Bronchial epithelial cell (primary cell): ENCODE measurements at regions not wholly inside any gene's neighbourhood (a gene's known extent, or its start where the extent isn't known, plus 50 kb on each side); places are given as distances from the start of the nearest gene placed in this dataset.
"Not testable (repeated sequence)": the region's sequence is repeated elsewhere in the genome, so short reads cannot be mapped to it uniquely, and the experiment has no call there.

Experiments
- DNase-seq: peaks from one replicate; pipeline ENCODE4 v3.0.0-alpha.2; 2010; ENCODE audit warnings: low read depth
- FAIRE-seq: peaks from 2 replicates; lab custom pipeline; 2011; peaks lifted over from hg19 to GRCh38; lab: Jason Lieb, UNC
- H3K27me3 ChIP-seq: 2 replicates; pipeline ENCODE4 v1.5.1; 2011; ENCODE audit warnings: low read length; ENCODE audit not compliant: control insufficient read depth, insufficient read depth
- H3K36me3 ChIP-seq: 2 replicates; pipeline ENCODE4 v1.5.1; 2011; ENCODE audit warnings: low read length; ENCODE audit not compliant: control insufficient read depth, insufficient read depth
- H3K4me3 ChIP-seq: 2 replicates; pipeline ENCODE4 v1.5.1; 2011; ENCODE audit warnings: mild to moderate bottlenecking, low read depth, low read length, control low read depth
- TF ChIP-seq, protein P1 (sequence below): IDR thresholded peaks from 2 replicates; pipeline ENCODE4 v1.5.1; 2011; ENCODE audit warnings: mild to moderate bottlenecking, moderate library complexity, low read length, control low read depth, inconsistent platforms; ENCODE audit not compliant: insufficient read depth, severe bottlenecking

DNA sequence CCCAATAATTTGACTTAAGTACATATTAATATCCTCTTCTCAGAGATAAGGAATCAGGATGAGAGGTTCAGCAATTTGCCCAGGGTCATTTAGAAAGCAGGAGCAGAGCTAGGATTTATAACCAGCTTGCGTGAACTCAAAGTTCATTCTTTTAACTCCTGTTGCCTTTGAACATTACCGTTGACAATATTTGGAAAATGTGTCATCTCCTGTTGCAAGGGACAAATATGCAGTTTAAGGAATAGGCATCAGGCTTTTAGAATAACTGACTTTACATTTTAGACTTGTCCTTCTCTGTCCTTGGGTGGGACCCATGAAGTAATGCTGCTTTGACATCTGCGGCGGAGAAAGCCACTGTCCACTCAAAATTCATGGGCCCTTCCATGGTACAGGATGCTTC is 252.2 kb upstream of the RGMA start:
- TF ChIP-seq, protein P1, sequence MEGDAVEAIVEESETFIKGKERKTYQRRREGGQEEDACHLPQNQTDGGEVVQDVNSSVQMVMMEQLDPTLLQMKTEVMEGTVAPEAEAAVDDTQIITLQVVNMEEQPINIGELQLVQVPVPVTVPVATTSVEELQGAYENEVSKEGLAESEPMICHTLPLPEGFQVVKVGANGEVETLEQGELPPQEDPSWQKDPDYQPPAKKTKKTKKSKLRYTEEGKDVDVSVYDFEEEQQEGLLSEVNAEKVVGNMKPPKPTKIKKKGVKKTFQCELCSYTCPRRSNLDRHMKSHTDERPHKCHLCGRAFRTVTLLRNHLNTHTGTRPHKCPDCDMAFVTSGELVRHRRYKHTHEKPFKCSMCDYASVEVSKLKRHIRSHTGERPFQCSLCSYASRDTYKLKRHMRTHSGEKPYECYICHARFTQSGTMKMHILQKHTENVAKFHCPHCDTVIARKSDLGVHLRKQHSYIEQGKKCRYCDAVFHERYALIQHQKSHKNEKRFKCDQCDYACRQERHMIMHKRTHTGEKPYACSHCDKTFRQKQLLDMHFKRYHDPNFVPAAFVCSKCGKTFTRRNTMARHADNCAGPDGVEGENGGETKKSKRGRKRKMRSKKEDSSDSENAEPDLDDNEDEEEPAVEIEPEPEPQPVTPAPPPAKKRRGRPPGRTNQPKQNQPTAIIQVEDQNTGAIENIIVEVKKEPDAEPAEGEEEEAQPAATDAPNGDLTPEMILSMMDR, result no peak
- Histone ChIP-seq H3K36me3 (no peaks in the 10 kb centered on the region), H3K4me3 (no peak overlapping the region), H3K27me3 (no peaks in the 10 kb centered on the region)
- no peak for DNase-seq
- no peak for FAIRE-seq

DNA sequence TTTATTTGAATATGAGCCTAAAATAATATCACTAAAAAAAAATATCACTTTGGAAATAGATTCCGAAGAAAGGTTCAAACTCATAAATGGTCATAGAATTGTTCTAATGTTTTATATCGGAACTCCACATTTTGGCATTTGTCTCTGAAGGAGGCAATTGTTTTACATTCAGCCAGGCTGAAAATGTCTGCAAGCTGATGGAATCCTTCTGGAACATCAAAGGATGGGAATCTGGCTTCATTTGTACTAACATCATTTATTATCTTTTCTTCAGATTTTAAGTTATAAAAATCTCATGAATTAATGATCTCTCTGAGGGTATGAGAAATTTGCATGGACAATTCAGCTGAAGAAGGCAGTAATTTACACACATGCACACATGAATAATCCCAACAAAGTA is 251.4 kb upstream of the RGMA start:
- Histone ChIP-seq H3K36me3 (no peaks in the 10 kb centered on the region), H3K4me3 (no peak overlapping the region), H3K27me3 (no peaks in the 10 kb centered on the region)
- TF ChIP-seq, protein P1, result no peak
- no peak for DNase-seq
- FAIRE-seq, result no peak

DNA sequence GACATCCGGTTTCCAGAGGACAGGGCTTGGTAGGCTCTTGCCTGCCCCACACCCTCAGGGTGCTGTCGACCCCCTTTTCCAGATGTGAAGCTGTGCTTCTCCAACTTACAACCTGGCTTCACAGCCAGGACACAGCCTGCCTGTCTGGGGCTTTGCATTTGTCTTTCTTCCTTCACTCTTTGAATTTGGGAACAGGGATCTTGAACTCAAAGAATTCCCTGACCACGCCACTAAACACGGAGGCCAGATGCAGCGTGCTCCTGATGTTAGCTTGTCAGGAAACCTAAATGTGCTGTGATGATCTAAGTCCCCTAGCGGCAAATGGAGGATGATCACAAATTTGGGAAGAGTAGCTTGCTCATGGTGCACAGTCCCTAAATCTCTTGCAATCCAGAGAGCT is 244.8 kb upstream of the RGMA start:
- TF ChIP-seq, protein P1, result no peak

DNA sequence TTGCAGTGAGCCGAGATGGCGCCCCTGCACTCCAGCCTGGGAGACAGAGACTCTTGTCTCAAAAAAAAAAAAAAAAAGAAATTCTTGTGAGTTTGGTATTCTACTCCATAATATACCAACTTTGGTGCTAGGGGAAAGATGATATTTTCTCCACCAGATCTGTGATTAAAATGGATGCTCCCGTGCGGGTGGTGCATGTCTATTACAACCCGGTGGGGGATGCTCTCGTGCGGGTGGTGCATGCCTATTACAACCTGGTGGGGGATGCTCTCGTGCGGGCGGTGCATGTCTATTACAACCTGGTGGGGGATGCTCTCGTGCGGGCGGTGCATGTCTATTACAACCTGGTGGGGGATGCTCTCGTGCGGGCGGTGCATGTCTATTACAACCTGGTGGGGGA is 244.1 kb upstream of the RGMA start:
- DNase-seq, H3K27me3 ChIP-seq, H3K4me3 ChIP-seq, FAIRE-seq, H3K36me3 ChIP-seq: not testable (repeated sequence)

More for the DNA sequence above, 244.8 kb upstream of the RGMA start:
- DNase-seq (no peak), FAIRE-seq (no peak)
- Histone ChIP-seq H3K36me3 (no peaks in the 10 kb centered on the region), H3K27me3 (no peaks in the 10 kb centered on the region), H3K4me3 (no peak overlapping the region)

DNA sequence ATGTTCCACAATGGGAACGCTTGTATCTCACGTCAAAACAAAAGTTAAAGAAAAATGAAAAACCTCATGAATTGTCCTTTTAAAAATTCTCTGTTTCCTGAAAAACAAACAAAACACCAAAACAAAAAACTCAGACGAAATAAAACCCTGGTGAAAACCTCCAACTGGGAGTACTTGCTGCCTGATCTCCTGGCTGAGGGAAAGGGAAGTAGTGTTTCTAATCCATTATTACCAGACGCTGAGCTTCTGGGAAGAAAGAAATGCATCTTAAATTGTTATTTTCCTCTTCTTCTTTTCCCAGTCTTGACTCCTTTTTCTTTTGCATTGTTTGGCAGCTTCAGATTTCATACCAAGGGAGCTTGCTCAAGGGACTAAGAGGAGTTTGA is 243.2 kb upstream of the RGMA start:
- FAIRE-seq (no peak), DNase-seq (no peak)
- Histone ChIP-seq H3K27me3 (no peaks in the 10 kb centered on the region), H3K4me3 (no peak overlapping the region), H3K36me3 (no peaks in the 10 kb centered on the region)
- TF ChIP-seq, protein P1, result no peak

DNA sequence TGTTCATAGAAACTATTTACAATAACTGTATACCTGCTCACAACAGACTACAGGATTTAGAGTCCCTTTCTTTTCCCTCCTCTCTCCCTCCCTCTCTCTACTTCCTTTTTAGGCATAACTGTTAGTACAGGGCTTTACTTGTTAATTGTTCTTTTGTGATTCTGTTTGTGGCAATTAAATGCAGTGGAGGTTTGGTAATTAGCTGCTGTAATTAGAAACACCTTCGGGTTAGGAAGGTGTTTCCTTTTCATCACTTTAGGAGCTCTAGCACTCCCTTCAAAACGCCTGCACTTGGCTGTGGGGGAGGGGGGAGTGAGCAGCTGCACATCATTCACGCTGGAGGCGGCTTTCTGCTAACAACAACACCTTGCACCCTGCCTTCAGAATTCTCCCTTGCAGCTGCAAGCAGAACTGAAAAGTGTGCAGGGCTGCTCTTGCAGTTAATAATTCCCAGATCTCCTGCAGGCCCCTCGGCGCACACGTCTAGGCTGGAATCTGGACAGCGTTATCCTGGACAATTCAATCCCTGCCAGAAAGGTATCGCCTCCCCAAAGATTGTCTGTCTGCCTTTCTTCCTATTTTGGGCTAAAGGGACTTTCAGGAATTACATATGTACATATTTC is 242.6 kb upstream of the RGMA start:
- Histone ChIP-seq H3K36me3 (no peaks in the 10 kb centered on the region), H3K27me3 (no peaks in the 10 kb centered on the region), H3K4me3 (no peak overlapping the region)
- no peak for DNase-seq
- TF ChIP-seq, protein P1, result no peak
- no peak for FAIRE-seq
